ENCODE measurements at regions not wholly inside any gene's neighbourhood (a gene's known extent, or its start where the extent isn't known, plus 50 kb on each side); places are given as distances from the start of the nearest gene placed in this dataset.

GRCh38 chr6:169837529-169838250 is 86.3 kb downstream of the ERMARD start:
- TF ChIP-seq, protein P1, sequence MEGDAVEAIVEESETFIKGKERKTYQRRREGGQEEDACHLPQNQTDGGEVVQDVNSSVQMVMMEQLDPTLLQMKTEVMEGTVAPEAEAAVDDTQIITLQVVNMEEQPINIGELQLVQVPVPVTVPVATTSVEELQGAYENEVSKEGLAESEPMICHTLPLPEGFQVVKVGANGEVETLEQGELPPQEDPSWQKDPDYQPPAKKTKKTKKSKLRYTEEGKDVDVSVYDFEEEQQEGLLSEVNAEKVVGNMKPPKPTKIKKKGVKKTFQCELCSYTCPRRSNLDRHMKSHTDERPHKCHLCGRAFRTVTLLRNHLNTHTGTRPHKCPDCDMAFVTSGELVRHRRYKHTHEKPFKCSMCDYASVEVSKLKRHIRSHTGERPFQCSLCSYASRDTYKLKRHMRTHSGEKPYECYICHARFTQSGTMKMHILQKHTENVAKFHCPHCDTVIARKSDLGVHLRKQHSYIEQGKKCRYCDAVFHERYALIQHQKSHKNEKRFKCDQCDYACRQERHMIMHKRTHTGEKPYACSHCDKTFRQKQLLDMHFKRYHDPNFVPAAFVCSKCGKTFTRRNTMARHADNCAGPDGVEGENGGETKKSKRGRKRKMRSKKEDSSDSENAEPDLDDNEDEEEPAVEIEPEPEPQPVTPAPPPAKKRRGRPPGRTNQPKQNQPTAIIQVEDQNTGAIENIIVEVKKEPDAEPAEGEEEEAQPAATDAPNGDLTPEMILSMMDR (IDR thresholded peaks at IDR 0.05; ENCODE audit: borderline replicate concordance, extremely low read depth, low read length, poor library complexity, severe bottlenecking), result no peak
- no peak for TF ChIP-seq EZH2 (IDR thresholded peaks at IDR 0.05; ENCODE audit: borderline replicate concordance, low read depth, low read length, severe bottlenecking)

Data from DND-41 (cell line).